CD14-positive monocyte (primary cell): ENCODE measurements at regions not wholly inside any gene's neighbourhood (a gene's known extent, or its start where the extent isn't known, plus 50 kb on each side); places are given as distances from the start of the nearest gene placed in this dataset.
"Not testable (repeated sequence)": the region's sequence is repeated elsewhere in the genome, so short reads cannot be mapped to it uniquely, and the experiment has no call there.

Experiments
- DNase-seq, 3 donors: peaks; one replicate each; pipeline ENCODE4 v3.0.0-alpha.2; 2011 to 2022
- H2AFZ ChIP-seq: 2 replicates; pipeline ENCODE4 v1.6.0; 2012; ENCODE audit warnings: mild to moderate bottlenecking, low read depth, low read length, inconsistent platforms; ENCODE audit not compliant: insufficient read depth, poor library complexity, severe bottlenecking
- H3K27ac ChIP-seq, 2 donors: 1 replicate in 1 of 2; 2 replicates in 1 of 2; pipeline ENCODE4 v1.5.1; 2012 to 2013; ENCODE audit warnings: low read length in 2 of 2, control low read depth in 1 of 2, inconsistent platforms in 1 of 2, low read depth in 1 of 2, mild to moderate bottlenecking in 1 of 2
- H3K27me3 ChIP-seq, 2 donors: one replicate each; pipeline versions ENCODE4 v1.6.0 to v1.6.1; 2011 to 2013; ENCODE audit warnings: low read length in 2 of 2; ENCODE audit not compliant: control insufficient read depth in 2 of 2, insufficient read depth in 2 of 2
- H3K36me3 ChIP-seq, 2 donors: replicated peaks in 1 of 2; 1 replicate in 1 of 2; 2 replicates in 1 of 2; pipeline versions ENCODE4 v1.5.1 to v1.6.1; 2012 to 2013; ENCODE audit warnings: low read length in 2 of 2, control low read depth in 1 of 2, inconsistent platforms in 1 of 2, mild to moderate bottlenecking in 1 of 2; ENCODE audit not compliant: insufficient read depth in 2 of 2, control insufficient read depth in 1 of 2
- H3K4me1 ChIP-seq, 2 donors: 1 replicate in 1 of 2; 2 replicates in 1 of 2; pipeline versions ENCODE4 v1.5.1 to v1.6.1; 2012 to 2013; ENCODE audit warnings: low read length in 2 of 2, control low read depth in 1 of 2, inconsistent platforms in 1 of 2, mild to moderate bottlenecking in 1 of 2, moderate library complexity in 1 of 2; ENCODE audit not compliant: insufficient read depth in 2 of 2, control insufficient read depth in 1 of 2
- H3K4me2 ChIP-seq: replicated peaks from 2 replicates; pipeline ENCODE3; 2012; ENCODE audit warnings: low read length, moderate library complexity, mild to moderate bottlenecking; ENCODE audit not compliant: poor library complexity, severe bottlenecking; ENCODE audit errors: extremely low read depth
- H3K4me3 ChIP-seq, 3 experiments: fragments of 200-600 bp in 1 of 3; sonication (generic) in 1 of 3; replicated peaks in 1 of 3; 1 replicate in 2 of 3; 2 replicates in 1 of 3; pipeline ENCODE4 v1.5.1; 2011 to 2013; ENCODE audit warnings: low read length in 3 of 3, mild to moderate bottlenecking in 3 of 3, control low read depth in 2 of 3, low read depth in 2 of 3, inconsistent platforms in 1 of 3, moderate library complexity in 1 of 3
- H3K79me2 ChIP-seq: 2 replicates; pipeline ENCODE4 v1.6.0; 2012; ENCODE audit warnings: mild to moderate bottlenecking, control low read depth, inconsistent platforms, low read length, moderate library complexity; ENCODE audit not compliant: insufficient read depth
- H3K9ac ChIP-seq: 2 replicates; pipeline ENCODE4 v1.6.0; 2017; ENCODE audit warnings: low read length, mild to moderate bottlenecking; ENCODE audit not compliant: insufficient read depth, poor library complexity, severe bottlenecking
- H3K9me3 ChIP-seq, 2 donors: replicated peaks in 1 of 2; 1 replicate in 1 of 2; 2 replicates in 1 of 2; pipeline versions ENCODE4 v1.5.1 to v1.6.1; 2012 to 2013; ENCODE audit warnings: low read length in 2 of 2, control low read depth in 1 of 2; ENCODE audit not compliant: control insufficient read depth in 1 of 2, insufficient read depth in 1 of 2
- H4K20me1 ChIP-seq: 2 replicates; pipeline ENCODE4 v1.6.0; 2012; ENCODE audit warnings: mild to moderate bottlenecking, low read length, control low read depth, moderate library complexity; ENCODE audit not compliant: insufficient read depth
- H3K27ac Mint-ChIP-seq, 7 donors: one replicate each; pipeline ENCODE4 v1.8.0; 2020; ENCODE audit warnings: mild to moderate bottlenecking in 7 of 7, mixed read lengths in 7 of 7, moderate library complexity in 6 of 7, inconsistent platforms in 2 of 7
- H3K27me3 Mint-ChIP-seq, 3 donors: one replicate each; pipeline ENCODE4 v1.8.0; 2021 to 2022; ENCODE audit warnings: low read depth in 3 of 3, mild to moderate bottlenecking in 3 of 3, mixed read lengths in 3 of 3, moderate library complexity in 3 of 3, inconsistent platforms in 1 of 3
- H3K36me3 Mint-ChIP-seq, 2 donors: one replicate each; pipeline ENCODE4 v1.8.0; 2020; ENCODE audit warnings: mixed read lengths in 2 of 2, inconsistent platforms in 1 of 2, mild to moderate bottlenecking in 1 of 2
- H3K4me1 Mint-ChIP-seq: one replicate; pipeline ENCODE4 v1.8.0; 2020; ENCODE audit warnings: mild to moderate bottlenecking, mixed read lengths
- H3K4me3 Mint-ChIP-seq, 2 donors: one replicate each; pipeline ENCODE4 v1.8.0; 2020; ENCODE audit warnings: mild to moderate bottlenecking in 2 of 2, mixed read lengths in 2 of 2, moderate library complexity in 1 of 2
- H3K9me3 Mint-ChIP-seq, 7 donors: one replicate each; pipeline ENCODE4 v1.8.0; 2020 to 2022; ENCODE audit warnings: mixed read lengths in 7 of 7, mild to moderate bottlenecking in 6 of 7, moderate library complexity in 6 of 7, inconsistent platforms in 2 of 7
- CTCF ChIP-seq: fragments of 200-600 bp; IDR thresholded peaks from one replicate; pipeline ENCODE4 v1.8.0; 2022; ENCODE audit warnings: antibody characterized with exemption, mild to moderate bottlenecking
- WGBS: methylation state at CpG from one replicate; pipeline ENCODE4 v1.1.5; 2013; ENCODE audit warnings: missing lambda C conversion rate; ENCODE audit not compliant: insufficient coverage; 5-methylcytosine and 5-hydroxymethylcytosine counted together
- intact Hi-C, 2 donors: fragments of 100-400 bp; cut with micrococcal nuclease; formaldehyde crosslinking; loops; one replicate each; pipeline versions ENCODE4 v1.15.0 to v1.15.1; 2023

DNA sequence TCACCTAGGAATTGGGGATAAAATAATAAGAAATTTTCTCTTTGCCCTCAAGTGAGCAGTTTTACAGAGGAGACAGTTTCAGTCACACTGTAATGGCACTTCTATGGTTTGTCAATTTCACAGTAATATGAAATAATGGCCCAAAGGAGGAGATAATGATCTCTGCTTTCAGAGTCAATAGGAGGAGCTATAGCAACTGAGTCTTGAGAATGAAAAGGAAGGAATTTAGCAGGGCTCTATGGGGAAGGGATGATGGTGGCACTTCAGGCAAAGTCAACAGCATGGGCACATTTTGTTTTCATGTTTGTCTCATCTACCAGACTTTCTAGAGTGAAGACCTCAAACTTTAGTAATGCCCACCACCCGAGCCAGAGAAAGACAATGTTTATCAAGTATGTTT, 138.3 kb upstream of the HMGN3 start:
- TF ChIP-seq CTCF, result no peak
- Mint-ChIP-seq H3K4me1 (no peaks in the 10 kb centered on the region), H3K27me3 (peaks cover 0 to 2% (median 0%) of the 10 kb centered on the region in 3 donors), H3K4me3 (no peak overlapping the region), H3K9me3 (peaks cover 3 to 14% (median 8%) of the 10 kb centered on the region in 7 donors), H3K36me3 (no peaks in the 10 kb centered on the region), H3K27ac (no peak overlapping the region)
- H2AFZ ChIP-seq, result no peak overlapping the region
- no peaks in the 10 kb centered on the region for H4K20me1 ChIP-seq
- H3K79me2 ChIP-seq, result no peaks in the 10 kb centered on the region
- no peak for DNase-seq
- no peak overlapping the region for H3K9ac ChIP-seq
- no peaks in the 10 kb centered on the region for H3K27me3 ChIP-seq
- no peak overlapping the region for H3K4me2 ChIP-seq
- no peaks in the 10 kb centered on the region for H3K36me3 ChIP-seq
- no peak overlapping the region for H3K4me3 ChIP-seq
- intact Hi-C loops, result no loop called here
- no CpG with 5 or more reads among the region's 1 CpG for WGBS
- peaks cover 11 to 13% of the 10 kb centered on the region in 2 donors for H3K9me3 ChIP-seq
- no peak overlapping the region for H3K27ac ChIP-seq
- no peaks in the 10 kb centered on the region for H3K4me1 ChIP-seq

GRCh38 chr6:79369026-79369425, 134.5 kb upstream of the HMGN3 start:
- H3K4me1 ChIP-seq, result no peaks in the 10 kb centered on the region
- H4K20me1 ChIP-seq, result no peaks in the 10 kb centered on the region
- Mint-ChIP-seq H3K9me3 (peaks cover 6 to 27% (median 23%) of the 10 kb centered on the region in 7 donors), H3K27ac (no peak overlapping the region), H3K36me3 (no peaks in the 10 kb centered on the region), H3K4me3 (no peak overlapping the region), H3K4me1 (no peaks in the 10 kb centered on the region), H3K27me3 (peaks cover 0 to 2% (median 0%) of the 10 kb centered on the region in 3 donors)
- intact Hi-C loops, result no loop called here
- H2AFZ ChIP-seq, result no peak overlapping the region
- H3K9ac ChIP-seq, result no peak overlapping the region
- no peaks in the 10 kb centered on the region for H3K79me2 ChIP-seq
- H3K4me2 ChIP-seq, result no peak overlapping the region
- H3K9me3 ChIP-seq, result peaks cover 11 to 13% of the 10 kb centered on the region in 2 donors
- WGBS, result no CpG with 5 or more reads among the region's 3 CpGs
- no peak for DNase-seq
- no peak overlapping the region for H3K27ac ChIP-seq
- H3K27me3 ChIP-seq, result no peaks in the 10 kb centered on the region
- no peak overlapping the region for H3K4me3 ChIP-seq
- no peak for TF ChIP-seq CTCF
- no peaks in the 10 kb centered on the region for H3K36me3 ChIP-seq

GRCh38 chr6:79363441-79363840, 129.0 kb upstream of the HMGN3 start:
- DNase-seq, intact Hi-C loops, H3K27ac ChIP-seq, H3K4me3 Mint-ChIP-seq, H3K4me3 ChIP-seq, H3K27me3 Mint-ChIP-seq, H3K9ac ChIP-seq, H3K27me3 ChIP-seq, H3K4me1 ChIP-seq, H2AFZ ChIP-seq, H3K36me3 Mint-ChIP-seq, H3K79me2 ChIP-seq, H3K4me2 ChIP-seq, H4K20me1 ChIP-seq, H3K36me3 ChIP-seq, H3K4me1 Mint-ChIP-seq: not testable (repeated sequence)
- peak overlapping the region in 1 of 7 donors; percentile 37 for H3K27ac Mint-ChIP-seq
- peaks cover 6 to 11% of the 10 kb centered on the region in 2 donors for H3K9me3 ChIP-seq
- H3K9me3 Mint-ChIP-seq, result peaks cover 10 to 28% (median 25%) of the 10 kb centered on the region in 7 donors
